LNCAP (cell line): ENCODE measurements at regions not wholly inside any gene's neighbourhood (a gene's known extent, or its start where the extent isn't known, plus 50 kb on each side); places are given as distances from the start of the nearest gene placed in this dataset.

Source experiments
- CTCF ChIP-seq: fragments of 450-650 bp; IDR thresholded peaks from 2 replicates; pipeline ENCODE4 v1.5.1; 2017; ENCODE audit warnings: mild to moderate bottlenecking

- TF ChIP-seq CTCF: no peak
Observed at GRCh38 chr5:121189342-121190305, 662.1 kb upstream of the FTMT start.

GRCh38 chr5:121199216-121199999 lies 652.3 kb upstream of the FTMT start:
- TF ChIP-seq CTCF: no peak

GRCh38 chr5:121218086-121218485 lies 633.6 kb upstream of the FTMT start:
- no peak for TF ChIP-seq CTCF

- no peak for TF ChIP-seq CTCF
Observed at GRCh38 chr5:121221483-121221882, 630.2 kb upstream of the FTMT start.

GRCh38 chr5:121226765-121227164 lies 624.9 kb upstream of the FTMT start:
- TF ChIP-seq CTCF: no peak

GRCh38 chr5:121239951-121240350 lies 611.7 kb upstream of the FTMT start:
- TF ChIP-seq CTCF: no peak

GRCh38 chr5:121246971-121247370 lies 604.7 kb upstream of the FTMT start:
- no peak for TF ChIP-seq CTCF
